Keratinocyte (primary cell): ENCODE measurements at regions not wholly inside any gene's neighbourhood (a gene's known extent, or its start where the extent isn't known, plus 50 kb on each side); places are given as distances from the start of the nearest gene placed in this dataset.

ENCODE experiments used
- EZH2 ChIP-seq: IDR thresholded peaks from one replicate; pipeline ENCODE4 v1.6.1; 2012; ENCODE audit warnings: inconsistent platforms, mild to moderate bottlenecking, low read length, moderate library complexity
- TF ChIP-seq, protein P1 (sequence below), 3 experiments: IDR thresholded peaks in 1 of 3; conservative IDR thresholded peaks in 1 of 3; optimal IDR thresholded peaks in 1 of 3; 2 replicates in 2 of 3; 3 replicates in 1 of 3; pipeline versions ENCODE3 to v1.5.1; 2011; ENCODE audit warnings: low read length in 3 of 3, mild to moderate bottlenecking in 3 of 3, moderate library complexity in 2 of 3, control low read depth in 1 of 3, inconsistent platforms in 1 of 3; ENCODE audit not compliant: insufficient read depth in 2 of 3; ENCODE audit errors: extremely low read depth in 1 of 3

- TF ChIP-seq, protein P1, sequence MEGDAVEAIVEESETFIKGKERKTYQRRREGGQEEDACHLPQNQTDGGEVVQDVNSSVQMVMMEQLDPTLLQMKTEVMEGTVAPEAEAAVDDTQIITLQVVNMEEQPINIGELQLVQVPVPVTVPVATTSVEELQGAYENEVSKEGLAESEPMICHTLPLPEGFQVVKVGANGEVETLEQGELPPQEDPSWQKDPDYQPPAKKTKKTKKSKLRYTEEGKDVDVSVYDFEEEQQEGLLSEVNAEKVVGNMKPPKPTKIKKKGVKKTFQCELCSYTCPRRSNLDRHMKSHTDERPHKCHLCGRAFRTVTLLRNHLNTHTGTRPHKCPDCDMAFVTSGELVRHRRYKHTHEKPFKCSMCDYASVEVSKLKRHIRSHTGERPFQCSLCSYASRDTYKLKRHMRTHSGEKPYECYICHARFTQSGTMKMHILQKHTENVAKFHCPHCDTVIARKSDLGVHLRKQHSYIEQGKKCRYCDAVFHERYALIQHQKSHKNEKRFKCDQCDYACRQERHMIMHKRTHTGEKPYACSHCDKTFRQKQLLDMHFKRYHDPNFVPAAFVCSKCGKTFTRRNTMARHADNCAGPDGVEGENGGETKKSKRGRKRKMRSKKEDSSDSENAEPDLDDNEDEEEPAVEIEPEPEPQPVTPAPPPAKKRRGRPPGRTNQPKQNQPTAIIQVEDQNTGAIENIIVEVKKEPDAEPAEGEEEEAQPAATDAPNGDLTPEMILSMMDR (optimal IDR thresholded peaks at IDR 0.05 in 1 of 3, IDR thresholded peaks at IDR 0.05 in 1 of 3, conservative IDR thresholded peaks at IDR 0.05 in 1 of 3; ENCODE audit: extremely low read depth in 1 of 3, insufficient read depth in 2 of 3, low read length in 3 of 3), result no peak
- TF ChIP-seq EZH2, result no peak
These were observed 761.6 kb downstream of the LRFN5 start for GRCh38 chr14:42368234-42368633.
